HG02970 (cell line): ENCODE measurements at regions not wholly inside any gene's neighbourhood (a gene's known extent, or its start where the extent isn't known, plus 50 kb on each side); places are given as distances from the start of the nearest gene placed in this dataset.
"Not testable (repeated sequence)": the region's sequence is repeated elsewhere in the genome, so short reads cannot be mapped to it uniquely, and the experiment has no call there.

Experiments used
- ATAC-seq: cut with Tn5 transposase; IDR thresholded peaks from one replicate; pipeline ENCODE4 v1.9.1; 2021; ENCODE audit warnings: mild to moderate bottlenecking, moderate library complexity, moderate number of reproducible peaks; ENCODE audit not compliant: unreplicated experiment, low FRiP score

DNA sequence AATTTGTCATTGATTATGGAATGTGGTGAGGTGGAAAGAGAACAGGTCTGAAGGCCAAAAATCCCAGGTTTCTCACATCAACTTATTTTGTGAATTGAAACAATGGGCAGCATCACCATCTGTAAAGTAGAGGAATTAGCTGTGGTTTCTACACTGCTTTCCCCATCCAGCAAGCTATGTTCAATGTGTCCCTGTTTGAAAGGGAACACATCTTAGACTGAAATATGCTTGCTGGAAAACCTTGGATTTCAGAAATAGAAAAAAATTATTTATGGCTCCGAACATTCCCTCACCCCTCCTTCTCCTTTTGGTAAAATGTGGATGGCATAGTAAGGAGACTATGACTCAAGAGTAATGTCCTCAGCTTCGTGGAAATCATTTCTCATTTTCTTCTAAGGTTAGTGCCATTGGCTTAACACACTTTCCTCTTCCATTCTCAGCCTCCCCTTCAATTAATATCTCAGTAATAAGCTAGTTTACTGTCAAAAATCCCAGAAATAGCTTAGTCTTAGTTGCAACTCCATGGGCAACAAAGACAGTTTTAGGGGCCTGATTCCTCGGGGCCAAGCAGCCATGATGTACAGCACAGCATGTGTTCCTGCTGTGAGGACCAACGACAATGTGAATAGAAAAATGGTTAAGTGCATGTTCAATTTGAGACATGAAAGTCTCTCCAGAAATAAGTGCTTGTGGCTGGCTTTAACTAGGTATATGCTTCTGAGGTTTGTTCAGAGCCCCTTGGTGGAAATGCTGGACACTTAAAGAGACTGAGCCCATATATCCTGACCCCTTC, 205.8 kb upstream of the SLC38A2 start:
- no peak for ATAC-seq

DNA sequence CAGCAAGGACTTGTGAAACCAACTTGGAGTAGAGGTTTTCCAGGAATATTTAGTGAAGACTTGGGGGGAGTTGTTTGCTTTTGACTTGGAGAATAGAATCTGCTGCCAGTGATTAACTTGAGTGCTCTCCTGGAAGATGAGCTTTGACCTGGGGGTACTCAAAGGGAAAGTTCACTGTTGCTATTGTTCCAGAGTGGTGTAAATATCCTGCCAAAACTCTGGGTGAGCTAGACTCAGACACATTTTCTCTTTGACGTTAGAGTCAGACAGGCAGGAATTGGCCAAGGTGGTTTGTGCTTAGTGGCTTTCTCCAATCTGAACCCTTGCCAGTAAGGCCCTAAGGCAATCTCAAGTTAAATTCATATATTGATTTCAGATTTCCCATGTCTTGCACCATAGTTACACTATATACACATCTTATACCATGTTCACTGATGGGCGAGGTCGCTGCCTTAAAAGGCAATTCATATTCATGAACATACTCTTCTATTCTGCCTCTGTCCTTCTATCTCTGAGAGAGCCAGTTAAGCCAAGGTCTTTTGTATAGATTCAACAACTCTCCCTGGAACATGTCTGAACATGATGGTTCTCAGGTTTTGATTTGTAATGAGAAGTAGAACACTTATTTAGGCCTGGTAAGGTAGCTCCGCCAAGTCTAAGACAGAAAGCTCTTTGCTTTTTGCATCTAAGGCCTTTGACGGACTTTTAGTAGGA, 204.6 kb upstream of the SLC38A2 start:
- no peak for ATAC-seq

DNA sequence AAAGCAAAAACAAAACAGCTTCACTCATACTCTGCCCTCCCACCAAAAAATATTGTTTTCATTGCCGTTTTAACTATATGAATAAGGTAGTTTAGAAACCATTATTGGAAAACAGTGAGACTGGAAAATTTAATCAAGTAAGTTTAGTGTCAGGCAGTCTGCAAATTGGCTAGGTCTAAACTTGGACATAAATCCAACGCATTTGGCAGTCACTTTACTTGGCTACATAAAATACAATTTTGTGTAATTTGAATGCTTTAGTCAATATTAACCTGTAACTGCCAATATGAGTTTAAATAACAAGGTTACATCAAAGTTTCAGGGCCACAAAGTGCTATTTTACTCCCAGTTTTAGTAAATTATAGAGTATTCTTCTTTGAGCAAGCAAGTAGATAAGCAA, 202.3 kb upstream of the SLC38A2 start:
- no peak for ATAC-seq

DNA sequence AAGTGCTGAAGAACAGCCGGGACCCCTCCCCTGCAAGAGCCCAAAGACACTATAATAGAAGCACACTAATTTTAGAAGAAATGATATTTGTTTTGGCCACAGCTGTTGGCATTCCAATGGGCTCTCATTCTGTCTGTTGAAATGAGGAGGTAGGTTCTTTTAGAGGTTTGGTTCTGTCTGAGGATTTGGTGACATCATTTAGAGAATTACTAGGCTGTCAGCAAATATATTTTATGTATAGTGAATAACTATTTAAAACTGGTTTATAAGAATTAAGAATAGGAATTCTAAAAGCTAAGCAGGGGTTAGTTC, 200.7 kb upstream of the SLC38A2 start:
- ATAC-seq = no peak

DNA sequence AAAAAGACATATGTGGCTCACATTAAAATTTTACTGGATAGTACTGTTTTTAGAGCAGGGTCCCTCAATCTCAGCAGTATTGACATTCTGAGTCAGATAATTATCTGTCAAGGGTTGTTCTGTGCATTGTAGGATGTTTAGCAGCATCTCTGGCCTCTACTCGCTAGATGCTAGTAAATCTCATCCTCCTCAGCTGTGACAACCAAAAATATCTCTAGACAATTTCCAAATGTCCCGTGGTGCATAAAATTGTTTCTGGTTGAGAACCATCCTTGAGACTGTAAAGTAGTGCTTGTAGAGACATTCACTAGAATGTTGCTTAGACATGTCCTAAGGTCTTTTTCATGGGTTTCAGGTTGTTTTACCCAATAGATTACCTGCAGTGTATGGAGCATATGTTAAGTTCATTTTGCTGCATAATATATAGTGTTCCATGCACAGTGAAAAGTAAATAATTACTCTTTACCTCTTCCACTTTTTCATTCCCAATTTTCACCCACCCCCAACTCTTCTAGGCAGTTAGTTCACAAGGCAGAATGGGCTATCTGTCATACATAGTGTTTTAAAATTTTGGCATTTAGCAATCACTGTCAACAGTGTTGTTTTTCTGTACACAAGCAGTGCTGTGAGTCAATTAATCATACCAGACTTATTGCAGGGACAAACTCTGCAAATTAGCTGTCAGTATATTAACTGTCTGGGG, 200.2 kb upstream of the SLC38A2 start:
- ATAC-seq = no peak

DNA sequence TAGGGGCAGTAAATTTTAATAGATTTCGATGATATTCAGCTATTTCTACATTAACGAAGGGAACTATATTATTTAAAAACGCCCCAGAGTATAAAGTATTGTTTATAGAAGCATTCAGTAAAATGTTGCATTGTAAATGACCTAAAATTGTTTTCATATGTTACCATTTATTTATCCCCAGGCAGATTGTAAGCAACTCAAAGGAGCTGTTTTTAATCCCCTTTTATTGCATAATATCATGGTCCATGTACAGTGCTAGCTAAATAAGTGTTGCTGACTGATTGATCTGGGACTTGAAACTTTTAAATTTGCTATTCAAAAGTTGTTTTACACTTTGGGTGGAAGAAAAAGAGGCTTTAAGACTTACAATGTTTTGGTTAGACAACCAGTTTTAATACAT, 199.0 kb upstream of the SLC38A2 start:
- no peak for ATAC-seq

DNA sequence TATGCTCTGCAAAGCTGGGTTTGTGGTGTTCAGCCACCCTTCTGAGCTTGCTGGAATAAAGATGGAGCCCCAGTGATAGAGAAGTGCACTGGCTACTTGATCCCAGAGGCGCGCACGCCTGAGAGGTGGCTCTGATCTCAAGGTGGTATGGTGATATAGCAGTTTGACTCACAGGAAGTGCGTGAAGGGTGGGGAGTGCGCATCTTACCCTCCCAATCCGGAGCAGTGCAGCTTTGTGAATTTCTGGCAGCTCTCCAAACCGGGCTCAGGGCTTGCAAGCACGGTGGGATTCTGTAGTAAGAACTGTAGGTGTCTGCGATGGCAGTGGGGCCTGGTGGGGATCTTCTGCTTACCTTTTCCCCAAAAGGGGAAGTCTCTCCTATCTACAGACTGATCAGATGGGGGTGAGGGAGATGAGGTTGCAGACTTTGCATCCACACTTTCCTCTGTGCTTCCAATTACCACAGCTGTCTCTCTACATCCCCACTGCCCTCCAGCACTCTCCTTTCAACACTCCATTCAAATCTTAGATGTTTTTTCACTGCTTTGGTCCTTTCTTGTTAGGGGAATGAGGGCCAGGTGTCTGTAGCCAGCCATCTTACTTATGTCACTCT, 197.4 kb upstream of the SLC38A2 start:
- ATAC-seq = no peak

DNA sequence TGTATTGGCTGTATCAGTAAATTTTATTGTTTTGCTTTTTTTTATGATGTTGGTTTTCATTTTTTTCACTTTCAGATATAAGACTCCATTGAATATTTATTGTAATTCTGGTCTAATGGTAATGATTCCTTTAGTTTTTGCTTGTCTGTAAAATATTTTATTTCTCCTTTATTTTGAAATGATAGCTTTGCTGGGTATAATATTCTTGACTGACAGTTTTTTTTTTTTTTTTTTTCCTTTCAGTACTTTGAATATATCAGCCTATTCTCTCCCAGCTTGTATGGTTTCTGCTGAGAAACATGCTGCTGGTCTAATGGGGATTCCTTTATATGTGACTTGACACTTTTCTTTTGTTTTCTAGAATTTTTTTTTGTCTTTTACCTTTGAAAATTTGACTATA, 195.1 kb upstream of the SLC38A2 start:
- no peak for ATAC-seq

DNA sequence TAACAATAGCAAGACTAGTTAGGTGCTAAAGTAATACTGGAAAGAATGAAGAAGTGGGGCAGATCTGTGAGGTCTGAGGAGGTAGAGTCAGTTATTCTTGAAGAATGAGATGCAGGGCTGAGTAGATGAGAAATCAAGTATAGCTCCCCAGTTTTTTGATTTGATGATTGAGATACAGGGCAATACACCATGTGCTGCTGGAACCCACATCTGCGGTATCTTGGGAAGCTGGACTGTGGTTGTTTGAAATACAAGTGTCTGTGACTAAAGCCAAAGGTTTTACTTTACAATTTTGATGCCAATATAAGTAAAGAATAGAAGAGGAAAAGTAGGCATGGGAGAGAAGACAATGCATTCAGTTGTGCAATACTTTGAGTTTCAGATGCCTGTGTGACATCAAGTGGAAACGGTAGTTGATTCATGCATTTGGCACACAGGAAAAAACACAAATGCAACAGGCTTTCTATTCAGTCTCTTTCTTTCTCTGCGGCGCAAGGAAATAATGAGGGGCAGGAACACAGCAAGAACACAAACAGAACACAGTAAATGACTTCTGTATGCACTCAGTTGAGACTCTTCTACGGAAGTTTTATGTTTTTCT, 190.2 kb upstream of the SLC38A2 start:
- no peak for ATAC-seq

DNA sequence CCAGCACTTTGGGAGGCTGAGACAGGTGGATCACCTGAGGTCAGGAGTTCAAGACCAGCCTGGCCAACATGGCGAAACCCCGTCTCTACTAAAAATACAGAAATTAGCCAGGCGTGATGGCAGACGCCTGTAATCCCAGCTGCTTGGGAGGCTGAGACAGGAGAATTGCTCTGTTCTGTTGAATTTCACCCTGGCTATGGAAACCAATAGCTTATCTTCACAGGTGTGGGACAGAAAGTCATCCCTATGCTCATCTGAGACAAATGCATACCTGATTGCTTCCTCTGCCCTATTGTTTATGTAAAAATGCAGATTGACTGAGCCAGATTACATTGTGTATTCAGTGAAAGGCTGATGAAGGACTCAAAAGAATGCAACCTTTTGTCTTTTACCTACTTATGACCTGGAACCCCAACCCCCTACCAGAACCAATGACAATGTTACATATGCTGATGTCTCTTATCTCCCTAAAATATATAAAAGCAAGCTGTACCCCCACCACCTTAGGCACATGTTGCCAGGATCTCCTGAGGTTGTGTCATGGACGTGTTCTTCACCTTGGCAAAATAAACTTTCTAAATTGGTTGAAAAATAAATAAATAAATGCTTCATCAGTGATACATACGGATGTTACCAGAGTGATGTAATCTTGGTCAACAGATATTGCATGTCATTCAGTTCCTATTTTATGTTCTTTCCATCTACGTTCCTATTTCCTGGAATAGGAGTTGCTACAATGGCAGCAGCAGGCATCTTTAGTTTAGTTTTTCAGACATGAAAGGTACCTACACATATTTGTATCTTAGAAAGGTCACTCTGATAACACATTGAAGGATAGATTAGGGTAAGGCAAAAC, 189.4 kb upstream of the SLC38A2 start:
- not testable (repeated sequence) for ATAC-seq

DNA sequence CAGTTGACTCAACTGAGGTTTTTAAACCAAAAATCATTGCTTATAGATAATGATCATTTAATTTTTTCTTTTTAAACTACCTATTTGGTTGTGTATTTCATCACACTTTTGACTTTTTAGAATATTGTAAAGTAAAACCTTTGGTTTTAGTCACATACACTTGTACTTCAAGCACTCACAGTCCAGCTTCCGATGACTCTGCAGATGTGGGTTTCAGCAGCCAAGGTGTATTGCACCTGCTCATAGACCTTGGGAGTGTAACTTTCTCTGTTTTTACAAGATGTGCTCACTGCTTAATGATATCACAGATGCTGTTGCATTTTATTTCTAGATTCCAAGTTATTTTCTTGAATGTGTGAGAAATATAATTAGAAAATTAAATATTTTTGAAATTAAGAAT, 188.3 kb upstream of the SLC38A2 start:
- ATAC-seq = no peak

DNA sequence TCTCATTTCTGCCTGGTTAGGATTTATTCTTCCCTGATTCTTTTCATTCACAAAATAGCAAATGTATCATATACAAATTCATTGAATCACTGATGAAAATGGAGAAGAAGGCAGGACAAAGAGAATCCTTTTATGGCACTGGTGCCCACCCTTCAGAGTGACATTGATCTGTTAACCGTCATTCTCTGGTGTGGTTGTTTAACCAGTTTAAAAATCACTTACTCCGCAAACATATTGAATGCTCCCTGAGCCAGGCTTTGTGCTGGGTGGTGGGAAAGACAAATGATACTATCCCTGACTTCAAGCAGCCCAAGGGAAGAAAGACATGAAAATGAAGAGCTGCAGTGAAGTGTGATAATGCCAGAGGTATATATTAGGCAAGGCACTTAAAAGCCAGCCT, 187.5 kb upstream of the SLC38A2 start:
- ATAC-seq = no peak

DNA sequence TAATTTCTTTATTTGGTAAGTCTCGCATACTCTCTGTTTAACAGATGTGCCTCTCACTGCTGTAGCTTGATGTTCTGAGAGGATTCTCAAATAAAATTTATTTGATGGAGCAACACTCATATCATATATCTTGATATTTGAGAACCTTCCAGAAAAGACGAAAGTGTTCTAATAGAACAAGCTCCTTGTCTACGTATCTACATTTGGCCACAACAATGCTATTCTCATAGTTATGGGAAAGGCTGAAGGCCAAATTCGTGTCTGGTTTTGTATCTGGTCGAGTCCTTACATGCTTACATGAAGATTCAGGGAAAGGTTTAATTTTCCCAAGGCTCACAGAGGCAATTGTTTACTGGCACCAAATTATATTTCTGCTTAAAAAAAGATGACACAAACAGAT, 186.7 kb upstream of the SLC38A2 start:
- no peak for ATAC-seq

DNA sequence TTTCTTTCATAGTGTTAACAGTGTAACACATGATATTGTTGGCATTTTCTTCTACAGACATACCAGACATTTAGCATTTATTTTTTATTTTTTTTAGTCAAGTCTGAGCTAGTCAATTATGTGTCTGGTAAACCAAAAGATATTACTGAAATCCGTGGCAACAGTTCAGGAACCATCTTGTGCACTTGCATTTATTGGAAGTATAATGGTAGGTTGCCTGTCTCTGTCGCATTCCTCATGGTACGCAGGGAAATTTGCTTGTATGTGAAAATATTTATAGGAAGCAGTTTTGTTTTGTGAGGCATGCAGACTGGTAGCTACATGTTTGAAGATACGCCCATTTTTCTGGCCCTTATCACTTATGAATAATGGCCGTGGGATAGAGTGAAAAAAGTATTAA, 186.1 kb upstream of the SLC38A2 start:
- ATAC-seq = no peak

DNA sequence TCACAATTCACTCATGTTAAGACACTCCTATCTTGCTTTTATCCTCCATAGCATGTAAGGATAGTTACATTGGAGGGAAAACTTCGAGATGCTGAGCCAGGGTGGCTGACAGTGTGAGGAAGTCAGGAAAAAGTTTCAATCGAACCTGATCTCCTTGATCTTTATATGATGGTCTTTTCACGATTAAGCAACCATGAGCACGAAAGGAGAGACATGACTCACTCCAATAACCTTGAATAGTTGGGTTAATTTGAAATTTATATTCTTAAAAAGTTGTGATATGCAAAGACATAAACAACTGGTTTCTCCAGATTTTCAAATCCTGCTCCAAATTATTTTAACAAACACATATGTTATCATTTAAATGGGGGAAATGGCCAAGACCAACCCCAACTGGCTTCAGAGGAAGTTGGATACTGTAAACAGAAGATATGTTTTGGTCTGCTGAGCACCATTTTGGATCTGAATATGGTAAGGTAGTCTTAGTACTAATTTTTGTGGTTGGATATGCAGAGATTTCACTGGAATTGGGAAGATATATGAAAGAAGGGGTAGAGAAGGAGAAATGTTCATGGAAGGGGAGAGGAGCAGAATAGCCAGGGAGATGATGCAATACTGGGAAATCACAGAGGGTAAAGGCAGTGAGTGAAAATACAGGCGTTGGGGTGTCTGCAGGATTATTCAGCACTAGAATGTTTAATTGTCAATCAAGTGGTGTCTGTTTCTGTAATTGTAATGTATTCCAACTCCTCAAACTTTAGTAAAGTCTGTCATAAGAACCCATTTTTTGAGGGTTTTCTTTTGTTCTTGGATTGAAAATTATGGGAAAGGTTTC, 185.2 kb upstream of the SLC38A2 start:
- no peak for ATAC-seq

DNA sequence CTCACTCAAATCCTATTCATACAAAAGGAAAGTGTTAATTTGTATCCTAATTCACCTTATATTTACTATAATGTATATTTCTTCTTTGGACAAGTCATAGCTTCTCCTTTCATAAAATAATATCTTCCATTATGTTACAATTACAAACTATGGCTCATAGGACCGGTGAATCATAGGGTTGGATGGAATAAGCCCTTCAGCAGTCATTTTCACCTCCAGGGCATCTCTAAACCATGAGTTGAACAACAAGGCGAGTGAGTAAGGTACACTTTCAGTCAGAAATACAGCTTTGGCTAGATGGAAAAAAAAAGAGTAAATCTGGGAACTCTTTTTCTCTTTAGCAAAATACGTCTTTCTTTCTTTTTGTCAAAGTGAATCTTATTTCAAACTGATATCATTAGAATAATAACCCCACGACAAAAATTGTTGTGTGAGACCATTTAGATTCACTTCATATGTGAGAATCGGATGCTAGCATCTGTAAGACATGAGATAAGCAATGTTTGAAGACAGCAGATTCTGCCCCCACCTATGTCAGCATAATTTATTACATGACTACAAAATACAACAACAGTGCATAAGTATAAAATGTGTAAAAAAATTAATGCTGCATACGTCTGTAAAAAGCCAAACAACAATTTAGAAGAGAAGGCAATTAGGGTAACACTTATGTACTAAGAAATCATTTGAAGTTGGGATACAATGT, 184.4 kb upstream of the SLC38A2 start:
- ATAC-seq = no peak

DNA sequence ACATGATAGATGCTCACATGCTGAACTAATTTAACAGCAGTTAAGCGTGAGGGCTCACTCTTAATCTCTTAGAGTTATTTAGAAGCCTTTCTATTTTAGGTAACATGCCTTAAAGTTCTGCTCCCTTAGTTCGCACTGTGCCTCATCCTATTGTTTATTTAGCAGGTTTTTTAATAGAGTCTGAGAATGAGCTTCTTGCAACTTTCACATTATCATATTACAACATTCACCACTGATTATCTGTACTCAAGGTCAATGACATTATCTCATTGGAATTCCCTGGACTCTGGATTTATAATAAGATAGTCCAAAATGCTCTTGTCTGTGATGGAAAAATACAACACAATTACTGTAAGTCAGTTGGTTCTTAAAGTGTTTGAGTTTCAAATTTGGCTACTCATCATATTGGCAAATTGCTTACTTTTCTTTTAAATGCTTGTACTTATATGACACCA, 183.6 kb upstream of the SLC38A2 start:
- ATAC-seq = no peak

DNA sequence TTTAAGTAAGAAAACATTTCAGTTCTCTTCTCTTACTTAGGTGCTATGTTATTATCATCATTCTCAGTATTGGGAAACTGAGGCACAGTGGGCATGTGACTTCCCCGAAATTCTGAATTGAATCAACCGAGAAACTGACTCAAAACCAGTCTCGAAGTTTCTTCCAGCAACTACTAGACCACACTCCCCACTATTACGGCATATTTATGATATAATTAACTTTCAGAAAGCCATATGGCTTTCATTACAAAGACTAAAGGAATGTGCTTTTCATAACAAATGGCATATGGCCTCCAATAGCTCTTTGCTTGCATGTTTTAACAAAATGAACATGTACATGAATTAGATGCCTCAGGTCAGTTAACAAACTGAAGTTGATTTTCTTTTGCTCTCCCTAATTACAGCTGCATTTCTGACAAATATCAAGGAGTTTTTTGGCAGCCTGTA, 182.9 kb upstream of the SLC38A2 start:
- ATAC-seq = no peak
